ENCODE measurements at regions not wholly inside any gene's neighbourhood (a gene's known extent, or its start where the extent isn't known, plus 50 kb on each side); places are given as distances from the start of the nearest gene placed in this dataset.
A peak's percentile ranks its signal among the peaks of the same experiment; 100 is the strongest.

- Histone ChIP-seq H3F3A (ENCODE audit: low read depth) (no peaks in the 10 kb centered on the region), H3K36me3 (no peaks in the 10 kb centered on the region), H3K27me3 (no peaks in the 10 kb centered on the region), H2AFZ (replicated peaks) (no peak overlapping the region), H3K4me1 (no peaks in the 10 kb centered on the region), H3K4me2 (no peak overlapping the region), H3K27ac (no peak overlapping the region), H3K9me3 (ENCODE audit: low read depth) (no peaks in the 10 kb centered on the region), H3K4me3 (no peak overlapping the region), H3K9ac (no peak overlapping the region), H4K20me1 (ENCODE audit: low read depth) (no peaks in the 10 kb centered on the region), H3K79me2 (ENCODE audit: low read depth) (no peaks in the 10 kb centered on the region)
- DNase-seq (ENCODE audit: low spot score) = peak; percentile 10
- Mint-ChIP-seq H3K9me3 (no peaks in the 10 kb centered on the region), H3K4me3 (no peak overlapping the region), H3K4me1 (no peaks in the 10 kb centered on the region), H3K27ac (no peak overlapping the region), H3K36me3 (no peaks in the 10 kb centered on the region), H3K27me3 (ENCODE audit: insufficient read depth, low read depth) (no peaks in the 10 kb centered on the region)
- no peak for TF ChIP-seq EZH2phosphoT487 (IDR thresholded peaks at IDR 0.05)
- TF ChIP-seq, protein P1, sequence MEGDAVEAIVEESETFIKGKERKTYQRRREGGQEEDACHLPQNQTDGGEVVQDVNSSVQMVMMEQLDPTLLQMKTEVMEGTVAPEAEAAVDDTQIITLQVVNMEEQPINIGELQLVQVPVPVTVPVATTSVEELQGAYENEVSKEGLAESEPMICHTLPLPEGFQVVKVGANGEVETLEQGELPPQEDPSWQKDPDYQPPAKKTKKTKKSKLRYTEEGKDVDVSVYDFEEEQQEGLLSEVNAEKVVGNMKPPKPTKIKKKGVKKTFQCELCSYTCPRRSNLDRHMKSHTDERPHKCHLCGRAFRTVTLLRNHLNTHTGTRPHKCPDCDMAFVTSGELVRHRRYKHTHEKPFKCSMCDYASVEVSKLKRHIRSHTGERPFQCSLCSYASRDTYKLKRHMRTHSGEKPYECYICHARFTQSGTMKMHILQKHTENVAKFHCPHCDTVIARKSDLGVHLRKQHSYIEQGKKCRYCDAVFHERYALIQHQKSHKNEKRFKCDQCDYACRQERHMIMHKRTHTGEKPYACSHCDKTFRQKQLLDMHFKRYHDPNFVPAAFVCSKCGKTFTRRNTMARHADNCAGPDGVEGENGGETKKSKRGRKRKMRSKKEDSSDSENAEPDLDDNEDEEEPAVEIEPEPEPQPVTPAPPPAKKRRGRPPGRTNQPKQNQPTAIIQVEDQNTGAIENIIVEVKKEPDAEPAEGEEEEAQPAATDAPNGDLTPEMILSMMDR (IDR thresholded peaks at IDR 0.05) = peak; percentile 65
These were observed 614.3 kb downstream of the FAM133A start for GRCh38 chrX:94288325-94288724.

DNA sequence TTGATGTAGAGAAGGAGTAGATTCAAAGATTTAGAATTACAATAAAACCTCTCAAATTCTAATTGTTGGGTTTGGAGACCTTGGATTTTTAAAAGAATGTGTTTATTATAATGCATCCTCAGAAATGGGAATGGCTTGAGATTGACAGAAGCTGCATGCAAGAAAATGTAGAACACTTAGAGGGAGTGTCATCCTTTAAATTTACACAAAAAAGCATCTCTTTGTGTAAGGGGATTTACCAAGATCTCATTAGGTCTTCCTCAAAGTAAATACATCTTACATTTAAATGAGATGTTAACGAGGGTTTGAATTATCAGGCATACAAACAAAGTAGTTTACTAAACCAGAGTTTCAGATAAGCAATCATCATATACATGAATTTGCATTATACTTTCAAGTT is 615.0 kb downstream of the FAM133A start:
- no peak for DNase-seq (ENCODE audit: low spot score)

DNA sequence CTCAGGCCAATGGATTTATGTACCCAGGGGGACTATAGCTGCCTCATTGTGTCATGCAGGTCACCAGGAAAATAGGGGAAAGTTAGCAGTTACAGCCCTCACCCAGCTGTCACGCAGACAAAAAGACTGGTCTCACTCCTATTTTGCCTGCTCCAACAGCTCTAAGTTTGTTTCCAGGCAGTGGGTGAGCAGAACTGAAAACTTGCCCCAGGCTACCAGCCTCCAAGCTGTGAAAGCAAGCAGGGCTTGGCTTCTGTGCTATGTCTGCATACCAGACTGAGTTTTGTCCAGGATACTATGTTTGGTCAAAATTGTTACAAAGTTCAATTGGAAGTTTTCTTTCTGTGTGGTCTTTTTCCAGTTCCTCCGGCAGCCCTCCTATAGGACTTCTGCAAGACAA is 628.4 kb downstream of the FAM133A start:
- H3K4me2 ChIP-seq = no peak overlapping the region
- H3F3A ChIP-seq (ENCODE audit: low read depth) = no peaks in the 10 kb centered on the region
- no peak overlapping the region for H3K9ac ChIP-seq
- H3K79me2 ChIP-seq (ENCODE audit: low read depth) = no peaks in the 10 kb centered on the region
- no peaks in the 10 kb centered on the region for H3K36me3 ChIP-seq
- Mint-ChIP-seq H3K27ac (no peak overlapping the region), H3K9me3 (peaks cover 8% of the 10 kb centered on the region), H3K4me1 (no peaks in the 10 kb centered on the region), H3K36me3 (peaks cover 2% of the 10 kb centered on the region), H3K27me3 (ENCODE audit: insufficient read depth, low read depth) (no peaks in the 10 kb centered on the region), H3K4me3 (no peak overlapping the region)
- no peak overlapping the region for H3K4me3 ChIP-seq
- H4K20me1 ChIP-seq (ENCODE audit: low read depth) = no peaks in the 10 kb centered on the region
- H3K4me1 ChIP-seq = no peaks in the 10 kb centered on the region
- DNase-seq (ENCODE audit: low spot score) = no peak
- no peak overlapping the region for H3K27ac ChIP-seq
- H2AFZ ChIP-seq (replicated peaks) = no peak overlapping the region
- H3K27me3 ChIP-seq = no peaks in the 10 kb centered on the region
- TF ChIP-seq EZH2phosphoT487 (IDR thresholded peaks at IDR 0.05) = no peak
- TF ChIP-seq, protein P1 (IDR thresholded peaks at IDR 0.05) = no peak
- TF ChIP-seq EZH2 (IDR thresholded peaks at IDR 0.05) = no peak
- H3K9me3 ChIP-seq (ENCODE audit: low read depth) = no peaks in the 10 kb centered on the region

More for the DNA sequence above, 615.0 kb downstream of the FAM133A start:
- no peaks in the 10 kb centered on the region for H3F3A ChIP-seq (ENCODE audit: low read depth)
- H3K9ac ChIP-seq = no peak overlapping the region
- no peaks in the 10 kb centered on the region for H3K27me3 Mint-ChIP-seq (ENCODE audit: insufficient read depth, low read depth)
- H3K4me3 Mint-ChIP-seq = no peak overlapping the region
- no peak overlapping the region for H3K27ac Mint-ChIP-seq
- H3K4me1 Mint-ChIP-seq = no peaks in the 10 kb centered on the region
- no peaks in the 10 kb centered on the region for H3K36me3 ChIP-seq
- H4K20me1 ChIP-seq (ENCODE audit: low read depth) = no peaks in the 10 kb centered on the region
- H3K9me3 Mint-ChIP-seq = no peaks in the 10 kb centered on the region
- H3K4me3 ChIP-seq = no peak overlapping the region
- H3K27me3 ChIP-seq = no peaks in the 10 kb centered on the region
- no peaks in the 10 kb centered on the region for H3K4me1 ChIP-seq
- H3K4me2 ChIP-seq = no peak overlapping the region
- no peaks in the 10 kb centered on the region for H3K9me3 ChIP-seq (ENCODE audit: low read depth)
- H2AFZ ChIP-seq (replicated peaks) = no peak overlapping the region
- TF ChIP-seq EZH2phosphoT487 (IDR thresholded peaks at IDR 0.05) (no peak), EZH2 (IDR thresholded peaks at IDR 0.05) (no peak)
- TF ChIP-seq, protein P1 (IDR thresholded peaks at IDR 0.05) = no peak
- no peaks in the 10 kb centered on the region for H3K79me2 ChIP-seq (ENCODE audit: low read depth)
- H3K27ac ChIP-seq = no peak overlapping the region
- no peaks in the 10 kb centered on the region for H3K36me3 Mint-ChIP-seq

Data from neural progenitor cell (in vitro differentiated cells).